Activated naive CD8-positive, alpha-beta T cell treated with anti-CD3 and anti-CD28 coated beads, Interleukin-2, amount 10 ng/mL, durations not matched to agents 7 days and 5 days (primary cell): ENCODE measurements at regions not wholly inside any gene's neighbourhood (a gene's known extent, or its start where the extent isn't known, plus 50 kb on each side); places are given as distances from the start of the nearest gene placed in this dataset.

ENCODE experiments used
- ATAC-seq: fragments of 150-1000 bp; cut with Tn5 transposase; one replicate; pipeline ENCODE4 v1.10.0; 2021; ENCODE audit warnings: low read depth, moderate library complexity
- POLR2A ChIA-PET: fragments of 350-600 bp; sonication (Branson Sonifier 250); formaldehyde crosslinking; loops from one replicate; lab custom pipeline; 2021; ENCODE audit warnings: antibody characterized with exemption; lab: Charles Lee
- DNase-seq: peaks from one replicate; pipeline ENCODE4 v3.0.0; 2021
- H3K27ac Mint-ChIP-seq: one replicate; pipeline ENCODE4 v1.8.0; 2022; ENCODE audit warnings: mild to moderate bottlenecking, mixed read lengths
- H3K27me3 Mint-ChIP-seq: one replicate; pipeline ENCODE4 v1.8.0; 2022; ENCODE audit warnings: mild to moderate bottlenecking, moderate library complexity, mixed read lengths
- H3K36me3 Mint-ChIP-seq: one replicate; pipeline ENCODE4 v1.8.0; 2021; ENCODE audit warnings: mild to moderate bottlenecking, mixed read lengths
- H3K4me1 Mint-ChIP-seq: one replicate; pipeline ENCODE4 v1.8.0; 2021; ENCODE audit warnings: mixed read lengths
- H3K4me3 Mint-ChIP-seq: one replicate; pipeline ENCODE4 v1.8.0; 2022; ENCODE audit warnings: mild to moderate bottlenecking, moderate library complexity, mixed read lengths
- H3K9me3 Mint-ChIP-seq: one replicate; pipeline ENCODE4 v1.8.0; 2021; ENCODE audit warnings: mixed read lengths

DNA sequence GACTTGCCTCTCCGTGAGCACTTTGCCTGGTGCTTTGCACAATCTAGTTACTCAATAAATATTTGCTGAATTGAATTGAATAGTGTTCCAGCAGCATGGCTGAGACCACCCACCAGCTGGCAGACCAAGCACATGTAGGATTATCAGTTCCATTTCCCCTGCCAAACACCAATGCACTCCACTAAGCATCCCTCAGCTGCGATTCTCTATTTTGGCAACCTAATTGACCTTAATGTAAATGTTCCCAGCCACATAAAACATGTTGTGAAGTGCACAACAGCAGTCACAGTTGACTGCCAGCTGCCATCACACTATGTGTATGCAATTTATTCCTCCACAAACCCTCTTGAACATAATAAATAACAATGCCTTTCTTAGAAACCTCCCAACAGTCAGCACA is 1879.4 kb upstream of the PIK3C3 start:
- no peak for ATAC-seq

DNA sequence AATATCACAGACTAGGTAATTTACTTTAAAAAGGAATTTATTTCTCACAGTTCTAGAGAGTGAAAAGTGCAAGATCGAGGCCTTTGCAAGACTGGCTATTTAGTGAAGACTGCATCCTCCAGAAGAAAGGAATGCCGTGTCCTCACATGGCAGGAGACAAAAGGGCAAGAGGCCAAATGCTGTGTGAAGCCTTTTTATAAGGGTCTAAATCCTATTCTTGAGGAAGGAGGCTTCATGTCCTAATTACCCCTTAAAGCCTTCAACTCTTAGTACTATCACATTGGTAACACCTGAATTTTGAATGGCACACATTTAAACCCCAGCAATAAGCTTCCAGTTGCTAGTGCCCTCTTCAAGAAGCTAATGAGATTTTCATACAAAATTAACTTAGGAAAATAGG is 1882.3 kb upstream of the PIK3C3 start:
- Mint-ChIP-seq H3K36me3 (no peaks in the 10 kb centered on the region), H3K4me3 (no peak overlapping the region), H3K27ac (no peak overlapping the region), H3K9me3 (peaks cover 7% of the 10 kb centered on the region), H3K27me3 (no peaks in the 10 kb centered on the region), H3K4me1 (no peaks in the 10 kb centered on the region)
- no peak for ATAC-seq
- POLR2A ChIA-PET, result no interaction called here
- DNase-seq, result no peak

More for the DNA sequence above, 1879.4 kb upstream of the PIK3C3 start:
- Mint-ChIP-seq H3K27ac (no peak overlapping the region), H3K4me1 (no peaks in the 10 kb centered on the region), H3K27me3 (no peaks in the 10 kb centered on the region), H3K36me3 (no peaks in the 10 kb centered on the region), H3K4me3 (no peak overlapping the region), H3K9me3 (peaks cover 3% of the 10 kb centered on the region)
- POLR2A ChIA-PET, result no interaction called here
- DNase-seq, result no peak

DNA sequence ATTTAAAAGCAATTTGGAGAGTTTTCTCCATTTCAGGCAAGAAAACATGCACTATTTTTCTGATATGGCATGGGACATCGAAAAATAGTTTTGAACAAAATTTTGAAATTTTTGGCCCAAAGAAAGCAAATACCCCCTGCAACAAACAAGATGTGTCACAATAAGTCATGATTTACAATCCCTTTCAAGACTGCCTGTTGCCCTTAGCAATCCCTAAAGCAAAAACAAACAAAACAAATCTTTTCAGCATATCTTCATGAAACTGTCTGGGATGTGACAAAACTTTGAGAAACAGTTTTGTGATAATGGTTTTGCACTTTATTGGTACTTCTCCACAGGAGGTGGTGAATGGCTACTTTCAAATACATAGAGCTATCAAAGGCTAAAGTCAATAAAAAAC is 1888.7 kb upstream of the PIK3C3 start:
- Mint-ChIP-seq H3K27me3 (no peaks in the 10 kb centered on the region), H3K4me3 (no peak overlapping the region), H3K27ac (no peak overlapping the region), H3K4me1 (no peaks in the 10 kb centered on the region), H3K9me3 (peaks cover 11% of the 10 kb centered on the region), H3K36me3 (no peaks in the 10 kb centered on the region)
- POLR2A ChIA-PET, result no interaction called here
- ATAC-seq, result no peak
- no peak for DNase-seq

DNA sequence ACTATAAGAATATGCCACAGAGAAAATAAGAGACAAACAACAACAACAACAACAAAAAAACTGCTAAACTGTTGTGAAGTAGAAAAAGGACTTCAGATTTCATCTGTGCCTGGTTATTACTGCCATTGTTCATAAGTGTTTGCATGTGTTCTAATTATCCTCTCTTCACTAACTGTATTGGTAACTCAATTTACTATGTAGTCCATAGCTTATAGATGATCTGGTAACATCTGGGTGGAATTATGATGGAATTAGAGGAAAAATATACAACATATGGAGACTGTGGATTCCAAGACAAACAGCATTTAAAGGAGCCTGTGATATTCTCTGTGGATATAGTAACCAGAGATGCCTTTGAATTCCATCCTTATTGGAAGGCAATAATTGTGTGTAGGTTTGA is 1891.5 kb upstream of the PIK3C3 start:
- Mint-ChIP-seq H3K36me3 (no peaks in the 10 kb centered on the region), H3K4me3 (no peak overlapping the region), H3K9me3 (peaks cover 4% of the 10 kb centered on the region), H3K4me1 (no peaks in the 10 kb centered on the region), H3K27me3 (no peaks in the 10 kb centered on the region), H3K27ac (no peak overlapping the region)
- POLR2A ChIA-PET, result no interaction called here
- ATAC-seq (no peak), DNase-seq (no peak)

DNA sequence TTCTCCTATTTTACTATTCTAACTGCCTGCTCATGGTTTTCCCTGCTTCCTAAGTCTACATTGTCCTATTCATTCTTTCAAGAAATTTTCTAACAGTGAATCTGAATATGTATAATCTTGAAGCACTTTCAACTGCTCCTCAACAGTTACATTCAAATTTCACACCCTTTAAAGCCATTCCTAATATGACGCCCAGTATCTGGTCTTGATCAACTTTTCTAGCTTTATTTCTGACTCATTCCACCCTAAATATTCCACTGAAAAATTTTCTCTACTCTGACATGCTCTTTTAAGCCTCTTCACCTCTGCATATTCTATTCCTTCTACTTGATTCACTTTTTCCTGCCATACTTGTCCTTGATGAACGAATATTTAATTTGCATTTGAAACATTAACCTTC is 1893.9 kb upstream of the PIK3C3 start:
- Mint-ChIP-seq H3K4me3 (no peak overlapping the region), H3K9me3 (no peaks in the 10 kb centered on the region), H3K27ac (no peak overlapping the region), H3K27me3 (no peaks in the 10 kb centered on the region), H3K36me3 (no peaks in the 10 kb centered on the region), H3K4me1 (no peaks in the 10 kb centered on the region)
- ATAC-seq, result no peak
- POLR2A ChIA-PET, result no interaction called here
- no peak for DNase-seq

DNA sequence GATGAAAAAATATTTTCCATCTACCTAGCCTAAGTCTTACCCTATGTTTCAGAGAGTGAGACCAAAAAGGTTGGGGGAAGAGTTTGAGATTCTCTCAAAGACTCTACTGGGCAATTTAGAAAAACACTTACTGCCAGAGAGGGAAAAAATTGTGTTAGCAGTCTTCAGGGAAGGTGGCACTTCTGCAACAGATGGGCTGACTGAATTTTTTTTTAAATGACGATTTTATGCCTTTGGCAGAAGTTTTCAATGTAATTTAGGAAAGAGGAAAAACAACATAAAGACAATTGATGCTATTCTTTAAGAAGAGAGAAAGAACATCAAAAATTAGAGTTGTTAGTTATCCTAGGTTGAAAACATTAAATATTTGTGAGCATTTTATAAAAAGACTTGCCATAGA is 1894.5 kb upstream of the PIK3C3 start:
- POLR2A ChIA-PET, result no interaction called here
- Mint-ChIP-seq H3K9me3 (no peaks in the 10 kb centered on the region), H3K27ac (no peak overlapping the region), H3K4me3 (no peak overlapping the region), H3K27me3 (no peaks in the 10 kb centered on the region), H3K4me1 (no peaks in the 10 kb centered on the region), H3K36me3 (no peaks in the 10 kb centered on the region)
- DNase-seq, result no peak
- no peak for ATAC-seq

DNA sequence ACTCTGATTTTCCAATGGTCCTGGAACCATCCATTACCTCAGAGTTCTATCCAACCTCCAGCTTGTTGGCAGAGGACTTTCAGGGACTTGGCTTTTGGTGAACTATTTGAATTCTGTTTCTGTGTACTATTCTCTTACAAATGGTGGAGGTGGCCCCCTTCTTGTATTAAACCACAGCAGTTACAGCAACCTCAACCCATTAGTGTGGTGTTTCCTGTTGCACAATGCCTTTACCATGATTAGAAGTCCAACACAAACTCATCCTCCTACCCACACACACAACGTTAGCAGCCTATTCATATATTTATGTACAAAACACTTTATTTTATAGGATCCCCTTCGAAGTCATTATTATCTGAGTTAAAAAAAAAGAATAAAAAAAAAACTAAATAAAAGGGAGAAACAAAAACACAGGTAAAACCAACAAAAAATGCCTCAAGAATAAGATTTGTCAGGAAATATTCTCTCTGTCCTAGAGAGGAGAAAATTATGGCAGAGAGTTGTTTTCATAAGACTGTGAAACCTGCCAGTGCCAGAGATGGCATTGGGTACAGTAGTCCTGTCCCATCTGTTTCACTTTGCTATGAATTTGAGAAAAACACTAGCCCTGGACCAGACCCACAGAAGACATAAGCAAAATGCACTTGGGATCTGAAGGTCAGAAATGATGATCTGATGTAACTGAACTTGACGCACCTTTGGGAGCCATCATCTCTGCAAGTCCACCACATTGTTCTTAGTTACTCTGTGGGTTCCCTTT is 1896.0 kb upstream of the PIK3C3 start:
- Mint-ChIP-seq H3K27ac (no peak overlapping the region), H3K4me1 (no peaks in the 10 kb centered on the region), H3K9me3 (no peaks in the 10 kb centered on the region), H3K4me3 (no peak overlapping the region), H3K27me3 (no peaks in the 10 kb centered on the region), H3K36me3 (no peaks in the 10 kb centered on the region)
- ATAC-seq, result no peak
- POLR2A ChIA-PET, result no interaction called here
- no peak for DNase-seq

DNA sequence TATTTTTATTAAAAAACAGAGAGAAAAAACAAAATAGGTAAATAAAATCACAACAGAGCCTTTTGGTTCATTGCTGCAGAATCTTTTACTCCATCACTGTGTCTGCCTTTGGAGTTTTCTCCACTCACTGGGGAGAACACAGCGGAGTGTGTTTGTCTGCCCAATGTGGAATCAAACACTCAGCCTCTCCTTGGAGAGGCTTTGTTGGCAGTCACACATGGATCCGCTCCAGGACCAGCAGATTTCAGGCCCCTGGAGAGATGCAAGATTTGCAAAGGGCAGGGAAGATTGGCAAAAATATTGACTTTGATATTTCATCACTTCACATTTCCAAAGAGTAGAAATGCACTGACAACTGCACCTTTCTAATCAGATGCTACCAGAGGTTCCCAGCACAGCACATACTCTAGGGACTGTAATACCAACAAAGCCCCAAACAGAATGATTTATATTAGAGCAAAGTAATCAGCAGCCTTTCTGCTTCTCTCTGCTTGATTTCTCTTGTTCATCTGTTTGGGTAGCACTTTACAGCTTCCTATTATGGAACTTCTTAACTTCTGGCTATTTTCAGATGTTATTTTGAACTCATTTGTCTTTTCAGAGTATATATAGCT is 1898.8 kb upstream of the PIK3C3 start:
- no peak for ATAC-seq
- Mint-ChIP-seq H3K4me3 (no peak overlapping the region), H3K27ac (no peak overlapping the region)

DNA sequence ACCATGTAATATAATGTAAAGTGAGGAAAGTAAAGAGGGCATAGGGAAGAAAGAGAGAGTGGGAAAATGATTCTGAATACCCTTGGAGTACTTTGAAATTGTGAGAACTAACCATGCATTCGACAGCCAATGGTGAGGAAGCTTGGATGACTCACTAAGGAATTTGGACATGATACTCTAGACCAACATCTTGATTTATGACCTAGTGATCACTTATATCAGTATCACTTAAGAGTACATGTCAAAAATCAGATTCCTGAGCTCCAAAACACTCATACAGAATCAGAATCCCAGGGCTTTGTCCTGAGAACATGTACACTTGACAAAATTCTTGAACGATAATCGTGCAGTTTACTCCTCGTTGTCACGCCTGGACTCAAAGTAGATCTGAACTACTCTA is 1899.8 kb upstream of the PIK3C3 start:
- DNase-seq (no peak), ATAC-seq (no peak)
- Mint-ChIP-seq H3K36me3 (no peaks in the 10 kb centered on the region), H3K27me3 (no peaks in the 10 kb centered on the region), H3K9me3 (peaks cover 2% of the 10 kb centered on the region), H3K27ac (no peak overlapping the region), H3K4me1 (no peaks in the 10 kb centered on the region), H3K4me3 (no peak overlapping the region)
- POLR2A ChIA-PET, result no interaction called here

More for the DNA sequence above, 1898.8 kb upstream of the PIK3C3 start:
- POLR2A ChIA-PET, result no interaction called here
- no peaks in the 10 kb centered on the region for H3K27me3 Mint-ChIP-seq
- peaks cover 2% of the 10 kb centered on the region for H3K9me3 Mint-ChIP-seq
- no peaks in the 10 kb centered on the region for H3K4me1 Mint-ChIP-seq
- no peak for DNase-seq
- no peaks in the 10 kb centered on the region for H3K36me3 Mint-ChIP-seq

DNA sequence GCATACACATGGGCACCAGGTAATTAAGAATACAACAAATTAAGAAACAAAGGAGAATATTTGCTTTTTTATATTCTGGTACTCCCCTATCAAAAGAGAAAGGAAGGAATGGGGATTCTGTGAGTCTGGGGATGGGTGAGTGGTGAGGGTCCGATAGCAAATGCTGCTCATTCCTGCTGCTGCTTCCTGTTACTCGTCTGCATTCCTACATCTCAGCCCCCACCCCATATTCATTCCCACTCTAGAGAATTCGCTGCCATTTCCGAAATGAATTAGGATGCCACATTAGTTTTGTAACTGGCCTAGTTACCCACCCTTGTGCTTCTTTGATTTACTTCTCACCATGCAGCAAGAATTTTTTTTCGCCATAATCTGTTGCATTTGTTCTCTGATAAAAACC is 1905.3 kb upstream of the PIK3C3 start:
- no peak overlapping the region for H3K27ac Mint-ChIP-seq
- H3K4me1 Mint-ChIP-seq, result no peaks in the 10 kb centered on the region
- H3K27me3 Mint-ChIP-seq, result no peaks in the 10 kb centered on the region
- no peak overlapping the region for H3K4me3 Mint-ChIP-seq
- H3K36me3 Mint-ChIP-seq, result no peaks in the 10 kb centered on the region
- no peak for ATAC-seq
- no peak for DNase-seq
- POLR2A ChIA-PET, result no interaction called here
- peaks cover 5% of the 10 kb centered on the region for H3K9me3 Mint-ChIP-seq

DNA sequence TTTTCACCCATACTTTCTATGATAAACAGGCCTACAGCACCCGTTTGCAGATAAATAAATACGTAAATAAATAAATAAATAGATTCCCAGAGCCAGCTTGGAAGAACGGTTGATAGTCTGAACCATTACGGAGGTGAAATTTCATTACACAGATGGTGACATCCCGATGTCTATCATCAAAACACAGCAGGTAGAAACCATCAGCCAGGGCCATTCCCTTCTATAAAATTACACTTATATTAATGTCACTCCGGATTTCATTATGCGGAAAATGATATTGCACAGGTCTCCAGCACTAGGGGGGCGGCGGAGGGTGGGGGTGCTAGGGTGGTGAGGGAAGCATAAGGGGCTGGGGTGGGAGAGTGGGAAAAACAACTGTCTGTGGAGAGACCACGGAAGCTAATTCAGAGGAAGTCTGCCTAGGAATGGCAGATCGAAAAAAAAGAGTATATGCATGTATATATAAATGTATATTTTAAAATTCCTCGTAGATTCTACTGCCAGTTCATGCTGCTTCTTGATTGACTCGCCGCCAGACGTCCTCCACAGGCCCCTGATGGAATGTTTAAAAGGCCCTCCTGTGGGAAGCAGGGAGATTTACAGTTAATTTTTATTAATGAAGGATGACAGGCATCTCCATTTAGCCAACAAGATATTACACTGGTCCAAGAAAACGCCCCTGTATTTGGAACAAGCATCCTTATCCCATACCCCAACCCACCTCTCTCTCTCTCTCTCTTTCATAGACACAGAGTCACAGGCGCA is 1906.0 kb upstream of the PIK3C3 start:
- Mint-ChIP-seq H3K4me1 (no peaks in the 10 kb centered on the region), H3K27ac (no peak overlapping the region), H3K36me3 (no peaks in the 10 kb centered on the region)

DNA sequence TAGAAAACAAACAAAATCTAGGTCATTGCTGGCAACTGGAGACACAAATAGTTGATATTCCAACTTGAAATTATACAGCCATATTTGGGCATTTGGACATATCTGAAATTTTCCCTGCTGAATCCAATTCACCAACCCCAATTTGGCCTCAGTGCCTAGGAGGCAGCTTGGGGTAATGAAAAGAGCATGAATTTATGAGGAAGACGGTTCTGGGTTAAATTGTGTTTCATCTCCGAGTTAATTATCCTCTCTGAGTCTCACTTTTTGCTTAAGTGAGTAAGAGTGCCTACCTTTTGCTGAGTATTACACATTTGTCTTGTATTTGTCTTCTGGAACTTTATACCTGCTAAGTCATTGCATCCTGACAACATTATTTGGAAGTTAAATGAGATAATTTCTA is 1906.8 kb upstream of the PIK3C3 start:
- H3K4me3 Mint-ChIP-seq, result no peak overlapping the region
- POLR2A ChIA-PET, result no interaction called here
- no peaks in the 10 kb centered on the region for H3K27me3 Mint-ChIP-seq
- H3K9me3 Mint-ChIP-seq, result peaks cover 5% of the 10 kb centered on the region
- no peaks in the 10 kb centered on the region for H3K4me1 Mint-ChIP-seq
- H3K27ac Mint-ChIP-seq, result no peak overlapping the region
- DNase-seq (no peak), ATAC-seq (no peak)
- no peaks in the 10 kb centered on the region for H3K36me3 Mint-ChIP-seq

More for the DNA sequence above, 1906.0 kb upstream of the PIK3C3 start:
- Mint-ChIP-seq H3K27me3 (no peaks in the 10 kb centered on the region), H3K4me3 (no peak overlapping the region), H3K9me3 (peaks cover 5% of the 10 kb centered on the region)
- DNase-seq (no peak), ATAC-seq (no peak)
- POLR2A ChIA-PET, result no interaction called here

DNA sequence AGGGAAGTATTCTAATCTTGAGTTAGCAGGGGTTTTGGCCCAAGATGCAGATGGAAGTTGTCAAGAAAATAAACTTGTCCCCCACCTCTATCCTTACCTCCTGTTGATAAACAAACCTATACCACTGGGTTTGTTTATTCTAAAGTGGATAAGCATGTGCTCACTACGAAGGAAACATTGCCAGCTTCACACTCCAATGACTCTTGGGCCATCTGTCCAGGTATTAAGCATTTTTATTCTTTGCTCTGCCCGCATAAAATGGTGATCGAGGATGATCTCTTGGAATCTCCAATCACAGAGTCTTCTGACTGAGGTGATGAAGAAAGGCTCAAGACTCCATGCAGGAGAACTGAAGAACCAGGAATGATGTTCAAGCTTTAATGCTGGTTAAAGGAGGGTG is 1908.4 kb upstream of the PIK3C3 start:
- Mint-ChIP-seq H3K4me3 (no peak overlapping the region), H3K36me3 (no peaks in the 10 kb centered on the region), H3K27ac (no peak overlapping the region), H3K4me1 (no peaks in the 10 kb centered on the region), H3K9me3 (peaks cover 3% of the 10 kb centered on the region), H3K27me3 (no peaks in the 10 kb centered on the region)
- POLR2A ChIA-PET, result no interaction called here
- ATAC-seq, result no peak
- no peak for DNase-seq

DNA sequence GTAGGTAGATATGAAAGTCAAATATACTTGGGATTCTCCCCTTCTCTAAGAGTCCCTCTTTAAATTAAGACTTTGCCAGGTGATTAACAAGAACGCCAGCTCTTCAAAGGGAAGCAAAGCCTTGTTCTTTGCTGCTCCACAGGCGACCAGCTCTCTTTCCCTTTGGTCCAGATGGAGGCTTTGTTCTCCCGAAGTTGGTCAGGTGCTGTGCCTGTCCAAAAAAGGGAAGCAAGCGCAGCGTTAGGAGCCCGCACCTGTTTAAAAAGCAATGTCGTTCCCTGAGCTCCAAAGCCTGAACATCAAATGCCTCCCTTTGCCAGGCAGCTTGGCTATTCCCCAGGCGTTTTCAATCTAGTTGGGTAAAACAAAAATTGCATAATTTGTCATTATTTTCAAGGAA is 1913.1 kb upstream of the PIK3C3 start:
- peaks cover 6% of the 10 kb centered on the region for H3K9me3 Mint-ChIP-seq
- POLR2A ChIA-PET, result no interaction called here
- H3K36me3 Mint-ChIP-seq, result no peaks in the 10 kb centered on the region
- no peak overlapping the region for H3K4me3 Mint-ChIP-seq
- ATAC-seq (no peak), DNase-seq (no peak)
- H3K27ac Mint-ChIP-seq, result no peak overlapping the region
- H3K27me3 Mint-ChIP-seq, result no peaks in the 10 kb centered on the region
- H3K4me1 Mint-ChIP-seq, result no peaks in the 10 kb centered on the region
